GM21390 (cell line): ENCODE measurements at regions not wholly inside any gene's neighbourhood (a gene's known extent, or its start where the extent isn't known, plus 50 kb on each side); places are given as distances from the start of the nearest gene placed in this dataset.

ENCODE experiments used
- ATAC-seq: cut with Tn5 transposase; IDR thresholded peaks from one replicate; pipeline ENCODE4 v1.9.1; 2021; ENCODE audit not compliant: unreplicated experiment

- no peak for ATAC-seq
Measured at GRCh38 chr9:85213650-85214607, 527.8 kb downstream of the AGTPBP1 start.

- ATAC-seq: no peak
Measured at GRCh38 chr9:85212887-85213286, 528.9 kb downstream of the AGTPBP1 start.

GRCh38 chr9:85212209-85212608 lies 529.5 kb downstream of the AGTPBP1 start:
- ATAC-seq: no peak

- no peak for ATAC-seq
Measured at GRCh38 chr9:85208666-85209065, 533.1 kb downstream of the AGTPBP1 start.

GRCh38 chr9:85204176-85204575 lies 534.6 kb downstream of the NTRK2 start:
- ATAC-seq: no peak

GRCh38 chr9:85202596-85202995 lies 533.1 kb downstream of the NTRK2 start:
- ATAC-seq: no peak

GRCh38 chr9:85200726-85201404 lies 531.3 kb downstream of the NTRK2 start:
- no peak for ATAC-seq

- ATAC-seq: no peak
Measured at GRCh38 chr9:85199866-85200495, 530.5 kb downstream of the NTRK2 start.

- ATAC-seq: no peak
Measured at GRCh38 chr9:85192750-85193149, 523.2 kb downstream of the NTRK2 start.

- no peak for ATAC-seq
Measured at GRCh38 chr9:85186218-85186585, 516.7 kb downstream of the NTRK2 start.

GRCh38 chr9:85185486-85186217 lies 516.1 kb downstream of the NTRK2 start:
- ATAC-seq: no peak

- no peak for ATAC-seq
Measured at GRCh38 chr9:85182383-85182782, 512.9 kb downstream of the NTRK2 start.

GRCh38 chr9:85178474-85178873 lies 508.9 kb downstream of the NTRK2 start:
- no peak for ATAC-seq

- ATAC-seq: no peak
Measured at GRCh38 chr9:85173967-85174366, 504.4 kb downstream of the NTRK2 start.

GRCh38 chr9:85172001-85172978 lies 502.8 kb downstream of the NTRK2 start:
- ATAC-seq: no peak

- no peak for ATAC-seq
Measured at GRCh38 chr9:85171163-85171562, 501.6 kb downstream of the NTRK2 start.

- ATAC-seq: no peak
Measured at GRCh38 chr9:85168412-85168811, 498.9 kb downstream of the NTRK2 start.

- no peak for ATAC-seq
Measured at GRCh38 chr9:85167146-85167545, 497.6 kb downstream of the NTRK2 start.

- ATAC-seq: no peak
Measured at GRCh38 chr9:85163825-85164224, 494.3 kb downstream of the NTRK2 start.

- ATAC-seq: no peak
Measured at GRCh38 chr9:85163415-85163814, 493.9 kb downstream of the NTRK2 start.
